H9 (cell line): ENCODE measurements at regions not wholly inside any gene's neighbourhood (a gene's known extent, or its start where the extent isn't known, plus 50 kb on each side); places are given as distances from the start of the nearest gene placed in this dataset.

Source experiments
- DNase-seq: peaks from one replicate; pipeline ENCODE4 v3.0.0-alpha.2; 2017
- H2AFZ ChIP-seq: one replicate; pipeline ENCODE4 v1.6.1; 2013; ENCODE audit warnings: mild to moderate bottlenecking, low read length, control low read depth, moderate library complexity
- H2AK5ac ChIP-seq: 2 replicates; pipeline ENCODE4 v1.6.1; 2013; ENCODE audit warnings: low read length, control low read depth, mixed read lengths; ENCODE audit not compliant: insufficient read length
- H2BK120ac ChIP-seq: one replicate; pipeline ENCODE4 v1.6.1; 2013; ENCODE audit warnings: low read depth, mild to moderate bottlenecking, low read length, control low read depth, inconsistent platforms; ENCODE audit not compliant: poor library complexity, severe bottlenecking
- H2BK12ac ChIP-seq: 2 replicates; pipeline ENCODE4 v1.6.1; 2013; ENCODE audit warnings: low read length, control low read depth, mixed read lengths, low read depth; ENCODE audit not compliant: insufficient read length
- H2BK15ac ChIP-seq: 2 replicates; pipeline ENCODE4 v1.6.1; 2013; ENCODE audit warnings: low read depth, low read length, control low read depth
- H2BK20ac ChIP-seq: one replicate; pipeline ENCODE4 v1.6.1; 2013; ENCODE audit warnings: low read depth, mild to moderate bottlenecking, low read length, control low read depth, inconsistent platforms; ENCODE audit not compliant: poor library complexity, severe bottlenecking
- H2BK5ac ChIP-seq: 2 replicates; pipeline ENCODE4 v1.6.1; 2013; ENCODE audit warnings: low read length, control low read depth, mixed read lengths; ENCODE audit not compliant: insufficient read length
- H3K14ac ChIP-seq: 2 replicates; pipeline ENCODE4 v1.6.1; 2013; ENCODE audit warnings: low read length, control low read depth; ENCODE audit not compliant: insufficient read depth
- H3K18ac ChIP-seq: 2 replicates; pipeline ENCODE4 v1.6.1; 2013; ENCODE audit warnings: low read depth, mild to moderate bottlenecking, mixed read lengths, low read length, control low read depth; ENCODE audit not compliant: insufficient read length
- H3K23ac ChIP-seq: 2 replicates; pipeline ENCODE4 v1.6.1; 2013; ENCODE audit warnings: low read length, control low read depth, mixed read lengths, low read depth; ENCODE audit not compliant: insufficient read length
- H3K23me2 ChIP-seq: 2 replicates; pipeline ENCODE4 v1.6.1; 2013; ENCODE audit warnings: low read depth, mild to moderate bottlenecking, mixed read lengths, low read length, control low read depth; ENCODE audit not compliant: insufficient read length, poor library complexity, severe bottlenecking
- H3K27ac ChIP-seq: 2 replicates; pipeline ENCODE4 v1.5.1; 2013; ENCODE audit warnings: low read length, control low read depth, mixed read lengths, low read depth; ENCODE audit not compliant: insufficient read length
- H3K27me3 ChIP-seq: 2 replicates; pipeline ENCODE4 v1.6.1; 2013; ENCODE audit warnings: low read length, control low read depth, inconsistent platforms; ENCODE audit not compliant: insufficient read depth
- H3K4ac ChIP-seq: 2 replicates; pipeline ENCODE4 v1.6.1; 2013; ENCODE audit warnings: low read depth, mild to moderate bottlenecking, control low read depth, inconsistent platforms, low read length, moderate library complexity
- H3K4me1 ChIP-seq: 2 replicates; pipeline ENCODE4 v1.6.1; 2013; ENCODE audit warnings: low read length, control low read depth, inconsistent platforms; ENCODE audit not compliant: insufficient read depth
- H3K4me2 ChIP-seq: 2 replicates; pipeline ENCODE4 v1.6.1; 2013; ENCODE audit warnings: low read length, control low read depth, mixed read lengths; ENCODE audit not compliant: insufficient read length, insufficient read depth
- H3K56ac ChIP-seq: 2 replicates; pipeline ENCODE4 v1.6.1; 2013; ENCODE audit warnings: low read depth, mild to moderate bottlenecking, mixed read lengths, low read length, control low read depth; ENCODE audit not compliant: insufficient read length
- H3K79me1 ChIP-seq: 2 replicates; pipeline ENCODE4 v1.6.1; 2013; ENCODE audit warnings: low read depth, mild to moderate bottlenecking, moderate library complexity, low read length, control low read depth, inconsistent platforms; ENCODE audit not compliant: insufficient read depth, poor library complexity, severe bottlenecking
- H3K79me2 ChIP-seq: 2 replicates; pipeline ENCODE4 v1.6.1; 2013; ENCODE audit warnings: low read length, control low read depth, inconsistent platforms; ENCODE audit not compliant: insufficient read depth
- H3K9ac ChIP-seq: 2 replicates; pipeline ENCODE4 v1.6.1; 2013; ENCODE audit warnings: low read length, control low read depth, mixed read lengths; ENCODE audit not compliant: insufficient read length; ENCODE audit errors: extremely low read depth
- H3K9me3 ChIP-seq: one replicate; pipeline ENCODE4 v1.6.1; 2013; ENCODE audit warnings: low read depth, low read length, inconsistent platforms; ENCODE audit not compliant: control insufficient read depth
- H3T11ph ChIP-seq: one replicate; pipeline ENCODE4 v1.6.1; 2013; ENCODE audit warnings: mild to moderate bottlenecking, low read length, control low read depth, inconsistent platforms
- H4K20me1 ChIP-seq: one replicate; pipeline ENCODE4 v1.6.1; 2013; ENCODE audit not compliant: control insufficient read depth, insufficient read length, insufficient read depth
- H4K5ac ChIP-seq: 2 replicates; pipeline ENCODE4 v1.6.1; 2013; ENCODE audit warnings: low read depth, mild to moderate bottlenecking, mixed read lengths, low read length, control low read depth; ENCODE audit not compliant: insufficient read length
- H4K8ac ChIP-seq: replicated peaks from 2 replicates; pipeline ENCODE4 v1.6.1; 2013; ENCODE audit warnings: low read length, control low read depth, mixed read lengths, low read depth; ENCODE audit not compliant: insufficient read length
- H4K91ac ChIP-seq: 2 replicates; pipeline ENCODE4 v1.6.1; 2013; ENCODE audit warnings: low read depth, mild to moderate bottlenecking, moderate library complexity, mixed read lengths, low read length, control low read depth; ENCODE audit not compliant: insufficient read length
- H3K27ac Mint-ChIP-seq, 3 experiments: 2 replicates in 2 of 3; 3 replicates in 1 of 3; pipeline ENCODE4 v1.8.0; 2020 to 2021; ENCODE audit warnings: mixed read lengths in 3 of 3, mild to moderate bottlenecking in 1 of 3, moderate library complexity in 1 of 3
- H3K27me3 Mint-ChIP-seq: 2 replicates; pipeline ENCODE4 v1.8.0; 2021; ENCODE audit warnings: low read depth, mild to moderate bottlenecking, moderate library complexity, mixed read lengths
- H3K36me3 Mint-ChIP-seq, 3 experiments: 2 replicates in 2 of 3; 3 replicates in 1 of 3; pipeline ENCODE4 v1.8.0; 2020 to 2021; ENCODE audit warnings: low read depth in 3 of 3, mixed read lengths in 3 of 3; ENCODE audit not compliant: insufficient read depth in 1 of 3
- H3K4me1 Mint-ChIP-seq, 2 experiments: 2 replicates each; pipeline ENCODE4 v1.8.0; 2020; ENCODE audit warnings: mixed read lengths in 2 of 2
- H3K4me3 Mint-ChIP-seq, 2 experiments: 2 replicates in 1 of 2; 3 replicates in 1 of 2; pipeline ENCODE4 v1.8.0; 2020 to 2021; ENCODE audit warnings: mild to moderate bottlenecking in 2 of 2, mixed read lengths in 2 of 2, moderate library complexity in 1 of 2
- H3K9me3 Mint-ChIP-seq, 2 experiments: 2 replicates in 1 of 2; 3 replicates in 1 of 2; pipeline ENCODE4 v1.8.0; 2020; ENCODE audit warnings: mild to moderate bottlenecking in 2 of 2, mixed read lengths in 2 of 2, moderate library complexity in 1 of 2
- CTCF ChIP-seq: fragments of 200-600 bp; sonication (generic); conservative IDR thresholded peaks from 3 replicates; pipeline ENCODE4 v1.8.0; 2021; ENCODE audit warnings: antibody characterized with exemption, mild to moderate bottlenecking
- WGBS: extraction: QIAGEN DNeasy Blood & Tissue Kit; methylation state at CpG from one replicate; pipeline ENCODE4 v1.1.7; 2013; ENCODE audit warnings: missing lambda C conversion rate, low lambda C conversion rate, mixed read lengths; ENCODE audit not compliant: insufficient read length; ENCODE audit errors: extremely low coverage; 5-methylcytosine and 5-hydroxymethylcytosine counted together

DNA sequence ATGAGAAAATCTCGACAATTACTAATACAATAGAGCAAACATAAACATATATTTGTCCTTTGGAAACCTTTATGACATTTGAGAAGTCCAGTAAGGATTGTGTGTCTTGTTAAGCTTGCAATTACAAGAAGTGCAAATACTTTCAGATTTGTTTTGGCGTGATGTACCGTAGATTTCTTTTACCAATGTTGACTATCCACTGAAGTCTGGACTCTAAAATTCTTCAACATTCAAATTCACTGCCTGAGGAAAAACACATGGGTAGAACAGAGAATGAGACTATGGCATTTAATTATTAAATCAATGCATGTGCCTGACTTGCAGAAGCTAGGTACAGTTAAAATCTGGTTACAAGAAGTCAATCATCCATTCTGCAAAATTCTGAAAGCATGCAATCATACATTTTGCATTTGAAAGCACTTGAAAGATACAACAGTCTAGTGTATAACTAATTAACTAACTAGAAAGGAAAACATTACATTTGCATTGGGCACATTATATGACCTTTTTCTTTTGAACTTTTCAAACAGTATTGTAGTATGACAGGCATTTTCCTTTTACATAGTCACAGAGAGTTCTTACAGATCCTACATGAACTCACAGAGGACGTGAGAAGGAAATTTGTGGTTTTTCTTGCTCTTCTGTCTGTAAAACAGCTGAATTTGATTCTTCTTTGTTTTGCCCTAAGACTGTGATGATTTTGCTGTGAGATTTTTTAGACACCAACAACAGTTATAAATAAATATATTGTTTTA is 511.1 kb upstream of the ADGRL4 start:
- H3K79me1 ChIP-seq, result no peaks in the 10 kb centered on the region
- H4K8ac ChIP-seq, result no peak overlapping the region
- no peak overlapping the region for H3K23ac ChIP-seq
- no peaks in the 10 kb centered on the region for H3K9me3 ChIP-seq
- no peak overlapping the region for H3K4me2 ChIP-seq
- no peak overlapping the region for H2AK5ac ChIP-seq
- DNase-seq, result no peak
- Mint-ChIP-seq H3K4me3 (no peak overlapping the region), H3K27ac (no peak overlapping the region), H3K4me1 (peaks cover 3 to 4% of the 10 kb centered on the region in 2 experiments; a peak in 3 of 4 replicates), H3K27me3 (no peaks in the 10 kb centered on the region), H3K9me3 (peaks cover 0 to 4% of the 10 kb centered on the region in 2 experiments; a peak in 4 of 5 replicates), H3K36me3 (peaks cover 0 to 4% (median 0%) of the 10 kb centered on the region in 3 experiments; a peak in 1 of 7 replicates)
- H2BK12ac ChIP-seq, result no peak overlapping the region
- no peaks in the 10 kb centered on the region for H3K23me2 ChIP-seq
- no peak overlapping the region for H4K91ac ChIP-seq
- no peaks in the 10 kb centered on the region for H3K27me3 ChIP-seq
- no peak overlapping the region for H3K9ac ChIP-seq
- no peak overlapping the region for H3K4ac ChIP-seq
- no peak overlapping the region for H2BK120ac ChIP-seq
- no peak overlapping the region for H3K18ac ChIP-seq
- H2BK5ac ChIP-seq, result no peak overlapping the region
- no peaks in the 10 kb centered on the region for H3K79me2 ChIP-seq
- no peak overlapping the region for H4K5ac ChIP-seq
- H3T11ph ChIP-seq, result no peak overlapping the region
- H4K20me1 ChIP-seq, result no peaks in the 10 kb centered on the region
- no peak for TF ChIP-seq CTCF
- H2BK20ac ChIP-seq, result no peak overlapping the region
- H3K14ac ChIP-seq, result no peak overlapping the region
- H3K56ac ChIP-seq, result no peak overlapping the region
- H3K27ac ChIP-seq, result no peak overlapping the region
- H2AFZ ChIP-seq, result no peak overlapping the region
- H3K4me1 ChIP-seq, result no peaks in the 10 kb centered on the region
- H2BK15ac ChIP-seq, result no peak overlapping the region
- no CpG with 5 or more reads among the region's 4 CpGs for WGBS
